Fibroblast of mammary gland (primary cell): ENCODE measurements at regions not wholly inside any gene's neighbourhood (a gene's known extent, or its start where the extent isn't known, plus 50 kb on each side); places are given as distances from the start of the nearest gene placed in this dataset.

Source experiments
- DNase-seq: peaks from one replicate; pipeline ENCODE4 v3.0.0-alpha.2; 2010; ENCODE audit warnings: low read depth
- H3K4me3 ChIP-seq: 2 replicates; pipeline ENCODE4 v1.5.1; 2011; ENCODE audit warnings: low read depth, mild to moderate bottlenecking, low read length, moderate library complexity; ENCODE audit not compliant: control insufficient read depth
- CTCF ChIP-seq: conservative IDR thresholded peaks from 2 replicates; pipeline ENCODE4 v1.5.1; 2011; ENCODE audit warnings: low read depth, low read length, inconsistent platforms; ENCODE audit not compliant: control insufficient read depth, insufficient read depth

DNA sequence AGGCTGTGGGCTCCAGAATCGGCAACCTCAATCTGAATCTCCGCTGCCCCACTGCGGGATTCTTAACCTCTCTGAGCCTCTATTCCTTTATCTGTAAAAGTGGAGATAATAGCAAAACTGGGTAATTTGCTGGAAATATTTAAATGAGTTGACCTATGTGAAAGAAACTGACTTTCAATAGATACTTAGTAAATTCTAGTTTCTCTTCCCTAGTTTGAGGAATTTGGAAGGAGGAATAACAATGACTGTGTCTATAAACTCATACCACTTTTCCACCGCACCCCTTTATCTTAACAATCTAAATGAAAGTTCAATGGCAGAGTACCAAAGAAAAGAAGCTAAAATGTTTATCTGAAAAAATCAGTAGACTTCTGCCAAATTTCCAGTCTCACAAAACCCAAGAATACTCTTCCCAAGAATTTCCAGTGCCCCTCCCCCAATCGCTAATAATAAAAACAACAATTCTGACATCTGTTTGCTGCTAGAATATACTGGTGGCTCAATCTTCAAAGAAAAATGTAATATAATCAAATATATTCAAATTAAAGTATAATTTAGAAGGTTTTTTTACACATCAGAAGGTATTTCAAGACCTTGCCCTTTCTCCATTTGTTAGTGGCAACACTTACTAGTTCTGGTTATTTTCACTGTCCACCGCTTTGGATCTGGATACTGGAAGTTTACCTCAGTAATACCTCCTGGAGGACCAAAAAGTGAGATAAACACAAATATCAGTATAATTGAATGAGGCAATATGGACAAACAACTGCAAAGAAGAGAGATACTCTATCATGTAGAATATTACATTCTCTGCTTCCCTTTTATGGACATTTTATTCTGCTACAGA, 171.2 kb downstream of the LTN1 start:
- H3K4me3 ChIP-seq = no peak overlapping the region
- DNase-seq = no peak
- no peak for TF ChIP-seq CTCF

GRCh38 chr21:28818663-28819278, 173.9 kb downstream of the LTN1 start:
- no peak overlapping the region for H3K4me3 ChIP-seq
- peak; percentile 64 for DNase-seq
- no peak for TF ChIP-seq CTCF

DNA sequence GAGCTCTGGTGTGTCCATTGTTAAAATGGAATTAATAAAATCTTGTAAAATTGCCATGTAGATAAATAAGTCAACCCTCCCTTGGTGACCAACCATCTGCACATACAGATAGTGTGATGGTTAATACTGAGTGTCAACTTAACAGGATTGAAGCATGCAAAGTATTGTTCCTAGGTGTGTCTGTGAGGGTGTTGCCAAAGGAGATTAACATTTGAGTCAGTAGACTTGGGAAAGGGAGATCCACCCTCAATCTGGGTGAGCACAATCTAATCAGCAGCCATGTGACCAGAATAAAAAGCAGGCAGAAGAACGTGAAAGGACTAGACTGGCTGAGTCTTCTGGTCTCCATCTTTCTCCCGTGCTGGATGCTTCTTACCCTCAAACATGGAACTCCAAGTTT, 174.8 kb downstream of the LTN1 start:
- no peak overlapping the region for H3K4me3 ChIP-seq
- no peak for TF ChIP-seq CTCF
- DNase-seq = no peak

DNA sequence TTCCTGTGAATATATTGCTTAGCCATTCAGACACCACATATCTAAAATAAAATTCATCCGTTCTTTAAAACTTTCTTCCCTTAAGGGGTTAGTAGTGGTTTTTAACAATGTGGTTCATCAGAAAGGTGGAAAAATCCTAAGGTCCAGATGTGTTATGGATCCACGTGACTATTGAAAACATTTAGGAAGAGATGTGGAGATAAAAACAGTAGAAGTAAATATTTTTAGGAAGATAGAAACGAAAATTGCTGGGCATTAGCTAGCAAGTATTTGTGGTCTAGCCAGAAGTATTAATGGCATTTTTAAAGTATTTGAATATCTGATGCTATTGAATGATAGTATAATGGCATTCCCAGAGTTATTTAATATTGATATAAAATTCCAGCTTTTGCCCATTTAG, 180.8 kb downstream of the LTN1 start:
- no peak for TF ChIP-seq CTCF
- no peak overlapping the region for H3K4me3 ChIP-seq
- no peak for DNase-seq

DNA sequence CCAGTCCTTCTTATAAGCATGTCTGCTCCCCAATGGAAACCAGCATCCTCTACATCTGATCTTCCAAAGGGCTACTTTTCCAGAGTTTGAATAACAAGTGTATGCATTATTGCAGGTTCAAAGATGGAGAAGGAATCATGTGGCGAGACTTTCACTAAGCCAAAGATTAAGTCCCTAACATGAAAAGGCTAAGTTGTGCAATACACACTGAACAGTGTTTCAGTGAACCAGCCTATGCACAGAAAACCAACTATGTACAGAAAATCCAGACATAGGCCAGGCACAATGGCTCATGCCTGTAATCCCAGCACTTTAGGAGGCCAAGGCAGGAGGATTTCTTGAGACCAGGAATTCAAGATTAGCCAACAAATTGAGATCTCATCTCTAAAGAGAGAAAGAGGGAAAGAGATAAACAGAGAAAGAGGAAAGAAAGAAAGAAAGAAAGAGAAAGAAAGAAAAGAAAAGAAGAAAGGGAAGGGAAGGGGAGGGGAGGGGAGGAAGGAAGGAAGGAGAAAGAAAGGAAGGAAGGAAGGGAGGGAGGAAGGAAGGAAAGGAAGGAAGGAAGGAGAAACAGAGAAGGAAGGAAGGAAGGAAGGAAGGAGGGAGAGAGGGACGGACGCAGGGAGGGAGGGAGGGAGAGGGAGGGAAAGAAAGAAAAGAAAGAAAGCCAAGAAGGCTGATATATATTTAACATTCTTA, 181.7 kb downstream of the LTN1 start:
- no peak for TF ChIP-seq CTCF
- DNase-seq = no peak

GRCh38 chr21:28805885-28806284, 186.8 kb downstream of the LTN1 start:
- TF ChIP-seq CTCF = no peak
- DNase-seq = peak; percentile 97

More for the DNA sequence above, 181.7 kb downstream of the LTN1 start:
- no peak overlapping the region for H3K4me3 ChIP-seq

More at GRCh38 chr21:28805885-28806284, 186.8 kb downstream of the LTN1 start:
- no peak overlapping the region for H3K4me3 ChIP-seq
